ENCODE measurements at regions not wholly inside any gene's neighbourhood (a gene's known extent, or its start where the extent isn't known, plus 50 kb on each side); places are given as distances from the start of the nearest gene placed in this dataset.

GRCh38 chr2:220669324-220669723 lies 902.8 kb downstream of the EPHA4 start:
- Histone ChIP-seq H3K9ac (no peak overlapping the region), H3K27ac (no peak overlapping the region), H3K4me2 (no peak overlapping the region), H3K4me3 (no peak overlapping the region), H4K20me1 (no peaks in the 10 kb centered on the region), H3K9me3 (no peaks in the 10 kb centered on the region), H3K27me3 (no peaks in the 10 kb centered on the region), H3K36me3 (no peaks in the 10 kb centered on the region), H3K4me1 (no peaks in the 10 kb centered on the region)
- no peak for TF ChIP-seq Cebpa-rat (IDR thresholded peaks at IDR 0.05)

- H3K4me3 ChIP-seq, result no peak overlapping the region
Observed at GRCh38 chr2:220670511-220670910, 901.6 kb downstream of the EPHA4 start.

GRCh38 chr2:220673151-220673874 lies 898.8 kb downstream of the EPHA4 start:
- H3K27me3 ChIP-seq, result no peaks in the 10 kb centered on the region
- no peak for TF ChIP-seq Cebpa-rat (IDR thresholded peaks at IDR 0.05)
- no peaks in the 10 kb centered on the region for H3K36me3 ChIP-seq
- H3K9ac ChIP-seq, result no peak overlapping the region
- no peaks in the 10 kb centered on the region for H3K4me1 ChIP-seq
- H3K27ac ChIP-seq, result no peak overlapping the region
- H3K9me3 ChIP-seq, result no peaks in the 10 kb centered on the region
- H3K4me2 ChIP-seq, result no peak overlapping the region
- no peaks in the 10 kb centered on the region for H4K20me1 ChIP-seq
- no peak overlapping the region for H3K4me3 ChIP-seq

More at GRCh38 chr2:220670511-220670910, 901.6 kb downstream of the EPHA4 start:
- H4K20me1 ChIP-seq, result no peaks in the 10 kb centered on the region
- TF ChIP-seq Cebpa-rat (IDR thresholded peaks at IDR 0.05), result no peak
- no peak overlapping the region for H3K4me2 ChIP-seq
- no peak overlapping the region for H3K27ac ChIP-seq
- H3K36me3 ChIP-seq, result no peaks in the 10 kb centered on the region
- H3K4me1 ChIP-seq, result no peaks in the 10 kb centered on the region
- no peaks in the 10 kb centered on the region for H3K27me3 ChIP-seq
- no peak overlapping the region for H3K9ac ChIP-seq
- H3K9me3 ChIP-seq, result no peaks in the 10 kb centered on the region

GRCh38 chr2:220674033-220674432 lies 898.1 kb downstream of the EPHA4 start:
- no peaks in the 10 kb centered on the region for H3K36me3 ChIP-seq
- no peak overlapping the region for H3K4me3 ChIP-seq
- TF ChIP-seq Cebpa-rat (IDR thresholded peaks at IDR 0.05), result no peak
- no peaks in the 10 kb centered on the region for H4K20me1 ChIP-seq
- H3K4me2 ChIP-seq, result no peak overlapping the region
- H3K27me3 ChIP-seq, result no peaks in the 10 kb centered on the region
- no peak overlapping the region for H3K9ac ChIP-seq
- no peaks in the 10 kb centered on the region for H3K9me3 ChIP-seq
- no peak overlapping the region for H3K27ac ChIP-seq
- no peaks in the 10 kb centered on the region for H3K4me1 ChIP-seq

GRCh38 chr2:220676695-220677094 lies 895.4 kb downstream of the EPHA4 start:
- no peaks in the 10 kb centered on the region for H3K27me3 ChIP-seq
- H3K4me1 ChIP-seq, result no peaks in the 10 kb centered on the region
- no peak overlapping the region for H3K4me3 ChIP-seq
- TF ChIP-seq Cebpa-rat (IDR thresholded peaks at IDR 0.05), result no peak
- H3K4me2 ChIP-seq, result no peak overlapping the region
- H3K9ac ChIP-seq, result no peak overlapping the region
- no peaks in the 10 kb centered on the region for H3K9me3 ChIP-seq
- no peak overlapping the region for H3K27ac ChIP-seq
- no peaks in the 10 kb centered on the region for H3K36me3 ChIP-seq
- H4K20me1 ChIP-seq, result no peaks in the 10 kb centered on the region

GRCh38 chr2:220678943-220679342 lies 893.2 kb downstream of the EPHA4 start:
- no peak overlapping the region for H3K9ac ChIP-seq
- H3K4me2 ChIP-seq, result no peak overlapping the region
- H3K36me3 ChIP-seq, result no peaks in the 10 kb centered on the region
- no peaks in the 10 kb centered on the region for H3K27me3 ChIP-seq
- H3K4me3 ChIP-seq, result no peak overlapping the region
- H3K4me1 ChIP-seq, result no peaks in the 10 kb centered on the region
- H3K9me3 ChIP-seq, result no peaks in the 10 kb centered on the region
- no peak overlapping the region for H3K27ac ChIP-seq
- no peaks in the 10 kb centered on the region for H4K20me1 ChIP-seq
- no peak for TF ChIP-seq Cebpa-rat (IDR thresholded peaks at IDR 0.05)

- Histone ChIP-seq H3K4me3 (no peak overlapping the region), H3K27ac (no peak overlapping the region), H3K4me1 (no peaks in the 10 kb centered on the region), H3K27me3 (no peaks in the 10 kb centered on the region), H4K20me1 (no peaks in the 10 kb centered on the region), H3K9me3 (no peaks in the 10 kb centered on the region), H3K4me2 (no peak overlapping the region), H3K36me3 (no peaks in the 10 kb centered on the region), H3K9ac (no peak overlapping the region)
- TF ChIP-seq Cebpa-rat (IDR thresholded peaks at IDR 0.05), result no peak
Observed at GRCh38 chr2:220682616-220683015, 889.5 kb downstream of the EPHA4 start.

GRCh38 chr2:220684099-220684498 lies 888.0 kb downstream of the EPHA4 start:
- Histone ChIP-seq H3K27me3 (no peaks in the 10 kb centered on the region), H3K4me3 (no peak overlapping the region), H3K36me3 (no peaks in the 10 kb centered on the region), H4K20me1 (no peaks in the 10 kb centered on the region), H3K9me3 (no peaks in the 10 kb centered on the region), H3K4me1 (no peaks in the 10 kb centered on the region), H3K9ac (no peak overlapping the region), H3K27ac (no peak overlapping the region), H3K4me2 (no peak overlapping the region)
- TF ChIP-seq Cebpa-rat (IDR thresholded peaks at IDR 0.05), result no peak

GRCh38 chr2:220687231-220687843 lies 884.8 kb downstream of the EPHA4 start:
- Histone ChIP-seq H3K36me3 (no peaks in the 10 kb centered on the region), H4K20me1 (no peaks in the 10 kb centered on the region), H3K27me3 (no peaks in the 10 kb centered on the region), H3K4me1 (no peaks in the 10 kb centered on the region), H3K9me3 (no peaks in the 10 kb centered on the region), H3K4me3 (no peak overlapping the region), H3K9ac (no peak overlapping the region), H3K4me2 (no peak overlapping the region), H3K27ac (no peak overlapping the region)
- no peak for TF ChIP-seq Cebpa-rat (IDR thresholded peaks at IDR 0.05)

- no peak overlapping the region for H3K27ac ChIP-seq
- H3K27me3 ChIP-seq, result no peaks in the 10 kb centered on the region
- TF ChIP-seq Cebpa-rat (IDR thresholded peaks at IDR 0.05), result no peak
- no peak overlapping the region for H3K9ac ChIP-seq
- H3K4me2 ChIP-seq, result no peak overlapping the region
- no peak overlapping the region for H3K4me3 ChIP-seq
- no peaks in the 10 kb centered on the region for H3K36me3 ChIP-seq
- no peaks in the 10 kb centered on the region for H3K4me1 ChIP-seq
- no peaks in the 10 kb centered on the region for H4K20me1 ChIP-seq
- no peaks in the 10 kb centered on the region for H3K9me3 ChIP-seq
Observed at GRCh38 chr2:220695397-220696279, 876.5 kb downstream of the EPHA4 start.
